Panc1 (cell line): ENCODE measurements at regions not wholly inside any gene's neighbourhood (a gene's known extent, or its start where the extent isn't known, plus 50 kb on each side); places are given as distances from the start of the nearest gene placed in this dataset.

Source experiments
- ATAC-seq: fragments of 200-7000 bp; cut with Tn5 transposase; 2 replicates; pipeline ENCODE4 v1.9.1; 2020; ENCODE audit warnings: mild to moderate bottlenecking, moderate library complexity
- BruUV-seq: library from RNA; stranded (reverse); fragments of 400-500 nt; replicated peaks from 2 replicates; lab custom pipeline; 2021; lab: Mats Ljungman, UMichigan
- CTCF ChIA-PET: fragments of 300-600 bp; sonication (Branson Sonifier 250); formaldehyde crosslinking; loops from one replicate; lab custom pipeline; 2022; ENCODE audit warnings: antibody characterized with exemption; lab: Charles Lee
- POLR2A ChIA-PET: fragments of 300-600 bp; sonication (Branson Sonifier 250); formaldehyde crosslinking; loops from one replicate; lab custom pipeline; 2022; ENCODE audit warnings: antibody characterized with exemption; lab: Charles Lee
- DNase-seq: peaks from one replicate; pipeline ENCODE4 v3.0.0-alpha.2; 2010; ENCODE audit warnings: low read depth, low spot score
- H3K27ac ChIP-seq: 2 replicates; pipeline ENCODE4 v1.5.1; 2011; ENCODE audit warnings: mild to moderate bottlenecking, low read length, inconsistent platforms
- H3K27me3 ChIP-seq: fragments of 200-500 bp; sonication (Bioruptor generic); 2 replicates; pipeline ENCODE4 v1.6.0; 2014; ENCODE audit warnings: low read length, inconsistent platforms; ENCODE audit not compliant: control insufficient read depth, insufficient read depth
- H3K36me3 ChIP-seq: fragments of 200-500 bp; sonication (Bioruptor generic); 2 replicates; pipeline ENCODE4 v1.5.1; 2014; ENCODE audit warnings: inconsistent platforms, mild to moderate bottlenecking, low read length, moderate library complexity; ENCODE audit not compliant: control insufficient read depth, insufficient read depth
- H3K4me1 ChIP-seq: 2 replicates; pipeline ENCODE4 v1.5.1; 2011; ENCODE audit warnings: inconsistent platforms, mild to moderate bottlenecking, low read length, moderate library complexity; ENCODE audit not compliant: control insufficient read depth, insufficient read depth
- H3K4me3 ChIP-seq, 2 experiments: 2 replicates each; pipeline ENCODE4 v1.5.1; 2011 to 2012; ENCODE audit warnings: low read depth in 2 of 2, low read length in 2 of 2, mild to moderate bottlenecking in 2 of 2, inconsistent platforms in 1 of 2, moderate library complexity in 1 of 2
- H3K9me3 ChIP-seq: fragments of 200-500 bp; sonication (Bioruptor generic); 2 replicates; pipeline ENCODE4 v1.5.1; 2014; ENCODE audit warnings: low read depth, mild to moderate bottlenecking, inconsistent platforms, low read length, moderate library complexity; ENCODE audit not compliant: control insufficient read depth, insufficient read depth
- CTCF ChIP-seq: fragments of 450-650 bp; IDR thresholded peaks from 2 replicates; pipeline ENCODE4 v1.5.1; 2017; ENCODE audit warnings: mild to moderate bottlenecking
- POLR2AphosphoS5 ChIP-seq: IDR thresholded peaks from 2 replicates; pipeline ENCODE4 v1.6.1; 2012; ENCODE audit warnings: mild to moderate bottlenecking, low read depth, low read length, moderate library complexity
- REST ChIP-seq, 2 experiments: IDR thresholded peaks; 2 replicates each; pipeline ENCODE4 v1.6.1; 2011 to 2012; ENCODE audit warnings: low read depth in 2 of 2, control low read depth in 1 of 2, low read length in 1 of 2, mild to moderate bottlenecking in 1 of 2, moderate library complexity in 1 of 2; ENCODE audit not compliant: insufficient read depth in 1 of 2
- SIN3A ChIP-seq: IDR thresholded peaks from 2 replicates; pipeline ENCODE4 v1.6.1; 2012; ENCODE audit warnings: low read depth, mild to moderate bottlenecking, low read length, moderate library complexity, borderline replicate concordance; ENCODE audit not compliant: insufficient read depth
- TCF7L2 ChIP-seq: IDR thresholded peaks from 2 replicates; pipeline ENCODE4 v1.6.1; 2011; ENCODE audit warnings: mild to moderate bottlenecking, low read depth, low read length, inconsistent platforms
- in situ Hi-C: cut with HindIII; loops from 2 replicates; pipeline ENCODE4 v1.10.0; 2016; ENCODE audit warnings: low sequenced_read_pairs, low pct_unique_long_range_greater_than_20kb
- intact Hi-C: fragments of 100-400 bp; cut with micrococcal nuclease; formaldehyde crosslinking; loops from one replicate; pipeline ENCODE4 v1.10.0; 2022; ENCODE audit not compliant: unreplicated experiment

- intact Hi-C loops, result no loop called here
- TF ChIP-seq SIN3A, result no peak
- TF ChIP-seq CTCF, result no peak
- no peak for TF ChIP-seq TCF7L2
- TF ChIP-seq POLR2AphosphoS5, result no peak
- no peak for TF ChIP-seq REST (IDR thresholded peaks at IDR 0.05; ENCODE audit: insufficient read depth in 1 of 2, low read depth in 2 of 2, low read length in 1 of 2)
- POLR2A ChIA-PET, result interaction anchor here (0.8 kb wide), 1 partner anchor 149 kb away, joined by 3 read pairs; no protein-coding TSS in a partner anchor
- BruUV-seq, result no TSS peak
- ATAC-seq, result no peak
- CTCF ChIA-PET, result no interaction called here
- H3K36me3 ChIP-seq, result no peaks in the 10 kb centered on the region
- no peak overlapping the region for H3K4me3 ChIP-seq
- H3K4me1 ChIP-seq, result peaks cover 29% of the 10 kb centered on the region
- H3K9me3 ChIP-seq, result no peaks in the 10 kb centered on the region
- in situ Hi-C loops, result no loop called here
- no peak for DNase-seq
- H3K27ac ChIP-seq, result peak overlapping the region; percentile 96
- H3K27me3 ChIP-seq, result no peaks in the 10 kb centered on the region
These were observed 156.7 kb downstream of the SPRY1 start for GRCh38 chr4:123553279-123553678.

GRCh38 chr4:123553733-123554637, 157.4 kb downstream of the SPRY1 start:
- intact Hi-C loops (no loop called here), in situ Hi-C loops (no loop called here)
- Histone ChIP-seq H3K4me1 (peaks cover 29% of the 10 kb centered on the region), H3K4me3 (no peak overlapping the region), H3K9me3 (no peaks in the 10 kb centered on the region), H3K27me3 (no peaks in the 10 kb centered on the region), H3K27ac (peak overlapping the region; percentile 96), H3K36me3 (no peaks in the 10 kb centered on the region)
- POLR2A ChIA-PET, result interaction anchor here (0.8 kb wide), 1 partner anchor 150 kb away, joined by 3 read pairs; no protein-coding TSS in a partner anchor
- no peak for TF ChIP-seq POLR2AphosphoS5
- TF ChIP-seq CTCF, result peak; percentile 10; the same call in 1 of the 2 replicates
- no peak for TF ChIP-seq REST (IDR thresholded peaks at IDR 0.05; ENCODE audit: insufficient read depth in 1 of 2, low read depth in 2 of 2, low read length in 1 of 2)
- no peak for TF ChIP-seq SIN3A
- no peak for TF ChIP-seq TCF7L2
- no TSS peak for BruUV-seq
- CTCF ChIA-PET, result interaction anchor here (0.7 kb wide), 1 partner anchor 34 kb away, joined by 3 read pairs; no protein-coding TSS in a partner anchor
- ATAC-seq, result no peak
- no peak for DNase-seq
